VCaP (cell line): ENCODE measurements at regions not wholly inside any gene's neighbourhood (a gene's known extent, or its start where the extent isn't known, plus 50 kb on each side); places are given as distances from the start of the nearest gene placed in this dataset.

ENCODE experiments used
- H3K27ac ChIP-seq: fragments of 450-650 bp; 2 replicates; pipeline ENCODE4 v1.5.1; 2017
- TF ChIP-seq, protein P1 (sequence below): fragments of 450-650 bp; conservative IDR thresholded peaks from 2 replicates; pipeline ENCODE4 v1.5.1; 2017; ENCODE audit warnings: mild to moderate bottlenecking, moderate library complexity

GRCh38 chr9:79020276-79020675, 551.5 kb upstream of the TLE4 start:
- H3K27ac ChIP-seq: no peak overlapping the region
- TF ChIP-seq, protein P1, sequence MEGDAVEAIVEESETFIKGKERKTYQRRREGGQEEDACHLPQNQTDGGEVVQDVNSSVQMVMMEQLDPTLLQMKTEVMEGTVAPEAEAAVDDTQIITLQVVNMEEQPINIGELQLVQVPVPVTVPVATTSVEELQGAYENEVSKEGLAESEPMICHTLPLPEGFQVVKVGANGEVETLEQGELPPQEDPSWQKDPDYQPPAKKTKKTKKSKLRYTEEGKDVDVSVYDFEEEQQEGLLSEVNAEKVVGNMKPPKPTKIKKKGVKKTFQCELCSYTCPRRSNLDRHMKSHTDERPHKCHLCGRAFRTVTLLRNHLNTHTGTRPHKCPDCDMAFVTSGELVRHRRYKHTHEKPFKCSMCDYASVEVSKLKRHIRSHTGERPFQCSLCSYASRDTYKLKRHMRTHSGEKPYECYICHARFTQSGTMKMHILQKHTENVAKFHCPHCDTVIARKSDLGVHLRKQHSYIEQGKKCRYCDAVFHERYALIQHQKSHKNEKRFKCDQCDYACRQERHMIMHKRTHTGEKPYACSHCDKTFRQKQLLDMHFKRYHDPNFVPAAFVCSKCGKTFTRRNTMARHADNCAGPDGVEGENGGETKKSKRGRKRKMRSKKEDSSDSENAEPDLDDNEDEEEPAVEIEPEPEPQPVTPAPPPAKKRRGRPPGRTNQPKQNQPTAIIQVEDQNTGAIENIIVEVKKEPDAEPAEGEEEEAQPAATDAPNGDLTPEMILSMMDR: no peak

DNA sequence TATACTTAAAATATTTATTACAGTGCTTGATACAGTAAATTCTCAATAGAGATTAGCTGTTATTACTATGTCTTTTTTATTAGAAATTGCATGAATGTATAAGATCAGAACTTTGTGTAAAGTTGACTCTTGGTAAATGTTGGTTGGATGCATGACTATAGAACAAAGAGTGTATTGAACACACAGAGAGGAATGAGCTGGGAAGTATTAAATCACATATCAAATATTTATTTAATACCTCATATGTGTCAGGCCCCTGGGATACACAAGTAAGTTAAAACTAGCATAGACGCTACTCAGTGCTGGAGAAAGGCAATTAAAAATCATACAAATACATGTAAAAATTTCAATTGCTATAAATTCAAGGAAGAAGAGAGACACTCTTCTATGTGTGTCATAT, 550.7 kb upstream of the TLE4 start:
- H3K27ac ChIP-seq: no peak overlapping the region
- TF ChIP-seq, protein P1: no peak

GRCh38 chr9:79023134-79023580, 548.6 kb upstream of the TLE4 start:
- TF ChIP-seq, protein P1: no peak
- H3K27ac ChIP-seq: no peak overlapping the region

- TF ChIP-seq, protein P1: no peak
- no peak overlapping the region for H3K27ac ChIP-seq
These were observed 545.4 kb upstream of the TLE4 start for GRCh38 chr9:79026316-79026715.

GRCh38 chr9:79028101-79028500, 543.7 kb upstream of the TLE4 start:
- H3K27ac ChIP-seq: no peak overlapping the region
- TF ChIP-seq, protein P1: no peak

DNA sequence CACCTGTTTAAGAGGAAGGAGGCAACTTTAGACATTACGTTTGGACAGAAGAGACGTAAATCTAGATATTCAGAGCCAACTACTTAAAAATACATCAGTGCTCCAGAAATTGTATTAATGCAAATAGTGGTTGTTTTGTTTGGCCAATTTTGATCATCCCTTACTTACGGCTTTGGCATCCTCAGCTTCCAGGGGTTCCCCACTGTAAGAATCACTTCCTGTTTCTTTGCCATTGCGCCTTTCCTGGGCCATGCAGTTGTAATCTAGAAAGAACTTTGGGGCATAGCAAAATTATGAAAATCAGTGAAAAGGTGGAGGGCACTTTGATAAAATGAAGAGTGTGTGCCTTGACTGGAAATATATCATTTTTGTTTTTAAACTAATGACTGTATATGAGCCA, 537.2 kb upstream of the TLE4 start:
- H3K27ac ChIP-seq: no peak overlapping the region
- TF ChIP-seq, protein P1: no peak

DNA sequence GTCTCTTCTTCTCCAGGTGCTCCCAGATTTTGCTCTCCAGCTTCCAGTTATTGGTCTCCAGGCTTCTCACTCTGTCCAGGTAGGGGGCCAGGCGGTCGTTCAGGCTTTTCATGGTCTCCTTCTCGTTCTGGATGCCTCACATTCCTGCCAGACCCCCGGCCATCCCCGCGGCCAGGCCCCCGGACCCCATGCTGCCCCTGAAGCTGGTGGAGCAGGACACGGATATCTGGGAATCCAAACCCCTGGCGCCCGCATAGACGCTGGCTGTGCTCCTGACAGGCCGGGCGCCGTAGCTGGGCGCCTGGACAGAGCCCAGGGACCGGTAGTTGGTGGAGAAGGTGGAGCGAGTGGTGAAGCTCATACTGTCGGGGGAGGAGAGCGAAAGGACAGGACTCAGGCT, 534.4 kb upstream of the TLE4 start:
- H3K27ac ChIP-seq: no peak overlapping the region
- TF ChIP-seq, protein P1: no peak

DNA sequence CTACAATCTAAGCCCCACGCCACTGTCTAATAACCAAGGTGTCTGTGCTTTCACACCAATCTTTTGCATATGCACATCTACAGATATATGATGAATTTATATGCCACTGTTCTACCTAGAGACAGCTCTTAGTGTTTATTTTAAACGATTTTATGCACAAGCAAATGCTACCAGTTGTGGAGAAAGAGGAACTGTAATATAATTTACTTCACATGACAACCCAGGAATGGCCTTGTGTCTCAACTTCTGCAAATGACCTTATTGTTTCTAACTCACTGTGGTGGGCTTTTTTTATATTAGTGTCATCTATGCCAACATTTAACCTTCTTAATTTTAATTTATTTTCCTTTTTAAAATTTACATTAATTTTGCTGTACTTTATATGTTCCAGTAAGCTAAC, 531.1 kb upstream of the TLE4 start:
- TF ChIP-seq, protein P1: no peak
- H3K27ac ChIP-seq: no peak overlapping the region
